HG03571 (cell line): ENCODE measurements at regions not wholly inside any gene's neighbourhood (a gene's known extent, or its start where the extent isn't known, plus 50 kb on each side); places are given as distances from the start of the nearest gene placed in this dataset.
"Not testable (repeated sequence)": the region's sequence is repeated elsewhere in the genome, so short reads cannot be mapped to it uniquely, and the experiment has no call there.

Experiments
- ATAC-seq: cut with Tn5 transposase; IDR thresholded peaks from one replicate; pipeline ENCODE4 v1.9.1; 2021; ENCODE audit not compliant: unreplicated experiment

DNA sequence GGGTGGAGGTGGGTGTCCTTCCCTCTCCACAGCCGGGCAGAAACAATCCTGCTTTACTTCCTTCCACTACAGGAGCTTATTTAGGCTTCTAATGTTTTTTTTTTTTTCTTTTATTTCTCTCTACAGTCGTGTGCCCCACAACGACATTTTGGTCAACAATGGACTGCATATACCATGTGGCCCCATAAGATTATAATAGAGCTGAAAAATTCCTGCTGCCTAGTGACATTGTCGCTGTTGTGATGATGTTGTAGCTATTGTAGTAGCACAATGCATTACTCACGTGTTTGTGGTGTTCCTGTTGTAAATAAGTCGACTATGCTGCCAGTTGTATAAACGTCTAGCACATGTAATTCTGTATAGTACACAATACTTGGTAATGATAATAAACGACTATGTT lies 153.7 kb downstream of the IL20RB start:
- no peak for ATAC-seq

DNA sequence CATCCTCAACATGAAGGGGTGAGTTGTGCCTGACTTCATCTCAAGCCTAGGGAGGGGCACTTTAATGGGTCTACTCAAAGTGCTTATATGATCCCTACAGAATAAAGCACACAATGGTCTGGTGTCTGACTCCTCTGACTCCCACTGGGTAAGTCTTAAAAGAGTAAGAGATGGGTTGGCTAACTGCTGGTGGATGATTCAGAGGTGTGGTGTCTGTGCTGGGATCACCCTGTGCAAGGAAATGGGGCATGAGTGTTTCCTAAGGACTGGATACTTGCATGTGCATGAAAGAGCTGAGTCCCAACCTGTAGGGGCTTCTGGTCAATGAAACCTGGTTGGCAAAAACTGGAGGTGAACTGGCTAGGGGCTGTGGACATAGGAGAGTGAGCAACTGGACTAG lies 158.8 kb downstream of the IL20RB start:
- ATAC-seq: no peak

DNA sequence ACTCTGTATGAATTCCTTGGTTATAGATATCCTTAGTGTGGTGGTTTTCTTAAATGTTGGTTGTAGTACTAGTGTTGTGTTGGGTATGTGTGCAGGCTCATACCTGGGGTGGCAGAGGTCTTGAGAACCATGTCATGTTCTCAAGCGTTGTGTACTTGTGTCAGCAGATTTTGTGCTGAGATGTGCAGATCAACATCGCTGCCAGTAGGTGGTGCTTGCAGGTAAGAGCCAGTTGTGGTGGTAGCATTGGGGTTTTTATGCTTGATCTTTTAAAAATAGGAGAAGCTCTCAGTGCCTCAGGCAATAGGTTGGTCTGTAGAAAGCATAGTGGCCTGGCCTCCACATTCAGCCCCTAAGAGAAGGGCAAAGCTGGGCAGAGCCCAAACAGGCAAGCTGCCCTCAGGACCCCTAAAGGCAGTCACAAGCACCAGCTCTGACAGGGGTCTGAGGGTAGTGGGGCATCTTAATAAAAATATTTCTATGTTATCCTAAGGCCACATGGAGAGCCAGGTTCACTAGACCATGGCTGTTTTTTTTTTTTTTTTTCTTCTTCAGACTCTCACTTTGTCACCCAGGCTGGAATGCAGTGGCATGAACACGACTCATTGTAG lies 164.0 kb downstream of the IL20RB start:
- ATAC-seq: peak; percentile 61

DNA sequence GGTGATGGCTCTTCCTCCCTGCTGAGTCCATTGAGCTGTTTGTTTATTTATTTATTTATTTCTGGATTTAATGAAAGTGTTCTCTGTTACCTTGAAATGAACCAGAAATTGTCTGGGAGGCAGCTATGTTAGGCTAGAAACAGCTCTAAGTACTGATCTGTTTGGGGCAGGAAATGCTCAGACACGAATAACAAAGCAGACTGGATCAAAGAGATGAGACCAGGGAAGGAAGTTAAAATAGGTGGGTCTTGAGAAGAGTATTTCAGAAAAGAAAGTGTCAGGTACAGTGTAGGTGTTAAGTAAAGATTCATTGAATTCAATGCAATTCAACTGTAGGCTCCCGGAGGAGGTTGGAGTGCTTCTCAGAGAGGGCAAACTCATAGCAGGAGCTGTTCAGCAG lies 173.3 kb downstream of the IL20RB start:
- ATAC-seq: no peak

DNA sequence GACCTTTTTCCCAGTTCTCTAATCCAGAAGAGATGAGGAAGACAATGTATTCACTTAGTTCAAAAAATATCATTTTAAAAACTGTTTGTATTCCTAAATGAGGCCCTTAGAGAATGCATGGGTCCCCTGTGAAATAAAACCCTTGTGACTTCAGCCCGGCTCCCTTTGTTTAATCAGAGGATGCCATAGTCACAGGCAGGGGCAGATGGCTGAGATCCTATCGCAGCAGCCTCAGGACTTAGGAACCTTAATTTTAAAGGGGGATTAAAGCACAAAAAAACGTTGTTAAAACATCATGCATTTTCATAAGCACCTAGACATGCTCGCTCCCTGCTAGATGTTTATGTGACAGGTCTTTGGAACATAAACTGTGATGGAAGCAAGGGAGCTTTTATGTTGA lies 176.6 kb downstream of the IL20RB start:
- no peak for ATAC-seq

DNA sequence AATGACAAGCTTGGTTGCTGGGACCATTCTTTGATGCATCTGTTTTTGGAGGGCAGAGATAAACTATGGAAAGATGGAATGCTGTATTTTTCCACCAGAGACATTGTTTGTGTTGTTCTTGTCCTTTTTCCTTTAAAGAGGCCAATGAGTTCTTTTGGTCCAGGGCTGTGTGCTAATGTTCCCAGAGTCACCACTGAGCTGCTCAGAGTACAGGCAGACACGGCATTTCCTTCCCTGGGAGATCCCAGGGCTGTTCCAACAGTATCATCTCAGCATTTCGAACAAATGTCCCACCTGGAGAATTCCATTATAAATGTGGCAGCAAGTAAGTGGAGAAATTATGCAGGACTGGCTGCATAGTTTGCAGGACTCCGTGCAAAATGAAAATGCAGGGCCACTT lies 190.6 kb downstream of the IL20RB start:
- ATAC-seq: no peak

DNA sequence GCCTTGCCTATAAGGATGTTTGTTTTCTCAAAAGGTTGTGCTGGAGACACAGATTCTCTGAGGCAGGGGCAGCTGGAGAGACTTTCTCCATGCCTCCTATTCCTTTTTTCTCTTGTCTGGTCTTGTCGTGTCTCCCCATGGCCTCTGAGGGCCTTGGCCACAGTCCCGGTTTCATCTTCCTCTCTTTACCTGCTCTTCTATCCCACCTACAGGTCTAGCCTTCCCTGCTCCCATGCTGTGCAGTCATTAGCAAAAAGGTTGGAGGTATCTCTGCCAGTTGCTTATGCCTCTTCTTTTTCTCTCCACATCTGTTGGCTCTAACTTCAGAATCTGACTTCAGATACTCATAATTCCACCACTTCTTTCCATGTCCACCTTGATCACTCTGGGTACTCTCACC lies 191.1 kb downstream of the IL20RB start:
- no peak for ATAC-seq

DNA sequence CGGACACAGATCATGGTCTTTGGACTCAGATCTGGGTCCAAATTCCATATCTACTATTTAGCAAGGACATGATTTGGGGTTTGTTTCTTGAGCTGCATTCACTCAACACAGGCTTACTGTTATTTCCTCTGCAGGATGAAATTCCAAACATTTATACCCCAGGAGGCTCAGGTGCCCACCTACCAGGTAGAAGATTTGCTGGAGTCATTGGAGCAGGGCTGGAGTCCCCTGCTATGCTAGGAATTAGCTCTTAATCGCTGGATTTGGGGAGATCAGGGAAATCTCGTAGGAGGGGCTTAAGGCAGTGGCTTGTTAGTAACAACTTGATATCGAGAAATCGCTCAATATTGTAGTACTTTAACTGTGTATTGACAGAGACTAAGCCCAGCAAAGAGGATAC lies 193.0 kb downstream of the IL20RB start:
- no peak for ATAC-seq

DNA sequence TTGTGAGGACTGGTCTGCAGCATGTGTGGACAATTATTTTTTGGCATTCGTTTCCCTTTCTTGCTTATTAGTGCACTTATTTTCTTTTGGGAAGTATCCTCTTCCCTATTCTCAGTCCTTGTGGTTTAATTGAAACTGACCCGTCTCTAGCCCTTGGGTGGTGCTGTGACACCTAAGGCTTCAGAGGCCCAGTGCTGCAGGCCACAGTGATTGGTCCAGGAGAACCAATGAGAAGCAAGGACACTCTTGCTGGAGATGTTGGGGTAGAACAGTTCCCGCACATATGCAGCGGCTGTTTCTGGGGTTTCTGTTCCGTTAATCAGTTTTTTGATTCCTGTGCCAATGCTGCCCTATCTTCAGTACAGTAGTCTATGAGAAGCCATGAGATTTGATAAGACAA lies 195.3 kb downstream of the IL20RB start:
- not testable (repeated sequence) for ATAC-seq

DNA sequence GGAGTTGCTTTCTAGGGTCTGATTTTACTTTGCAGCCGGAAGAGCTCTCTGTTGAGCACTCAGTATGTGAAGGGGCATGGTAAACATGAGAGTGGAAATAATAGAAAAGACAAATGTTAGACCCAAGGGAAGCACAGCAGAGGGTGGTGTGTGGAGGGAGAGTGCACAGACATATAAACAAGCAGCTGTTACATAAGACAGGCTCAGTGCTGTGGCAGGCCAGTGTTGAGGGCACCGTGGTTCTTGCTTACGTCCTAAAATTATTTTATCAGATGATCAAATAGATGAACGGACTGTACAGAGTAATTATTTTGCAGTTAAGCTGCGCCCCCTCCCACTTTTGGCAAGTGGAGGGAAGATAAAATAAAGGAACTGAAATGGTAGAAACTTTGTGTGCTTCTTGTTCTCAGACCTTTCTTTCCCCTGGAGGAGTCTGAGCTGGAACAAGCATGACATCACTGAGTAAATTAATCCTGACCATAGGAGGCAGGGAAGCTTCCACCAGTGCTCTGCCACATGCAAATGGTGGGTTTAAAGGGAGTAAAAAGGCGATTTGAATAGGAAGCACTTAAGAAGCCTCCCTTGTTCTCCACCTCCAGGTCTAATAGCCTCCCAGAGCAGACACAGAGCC lies 205.6 kb downstream of the IL20RB start:
- no peak for ATAC-seq

DNA sequence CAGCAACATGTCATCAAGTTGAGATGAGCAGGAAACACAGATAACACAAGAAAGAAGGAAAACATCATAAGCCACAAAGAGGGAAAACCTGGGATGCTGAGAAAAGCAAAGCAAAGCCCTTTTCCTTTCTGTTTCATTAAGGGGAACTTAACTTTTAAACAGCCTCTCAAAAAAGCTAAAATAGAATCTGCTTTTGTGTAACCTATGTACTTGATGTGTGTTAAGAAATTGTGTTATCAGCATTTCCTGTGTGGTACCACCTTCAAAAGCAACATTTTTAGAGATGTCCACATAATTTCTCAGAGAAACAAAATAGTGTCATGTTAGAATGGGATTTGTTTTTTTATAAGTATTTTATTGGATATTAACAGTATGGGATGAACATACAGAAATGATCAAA lies 206.2 kb downstream of the IL20RB start:
- no peak for ATAC-seq

DNA sequence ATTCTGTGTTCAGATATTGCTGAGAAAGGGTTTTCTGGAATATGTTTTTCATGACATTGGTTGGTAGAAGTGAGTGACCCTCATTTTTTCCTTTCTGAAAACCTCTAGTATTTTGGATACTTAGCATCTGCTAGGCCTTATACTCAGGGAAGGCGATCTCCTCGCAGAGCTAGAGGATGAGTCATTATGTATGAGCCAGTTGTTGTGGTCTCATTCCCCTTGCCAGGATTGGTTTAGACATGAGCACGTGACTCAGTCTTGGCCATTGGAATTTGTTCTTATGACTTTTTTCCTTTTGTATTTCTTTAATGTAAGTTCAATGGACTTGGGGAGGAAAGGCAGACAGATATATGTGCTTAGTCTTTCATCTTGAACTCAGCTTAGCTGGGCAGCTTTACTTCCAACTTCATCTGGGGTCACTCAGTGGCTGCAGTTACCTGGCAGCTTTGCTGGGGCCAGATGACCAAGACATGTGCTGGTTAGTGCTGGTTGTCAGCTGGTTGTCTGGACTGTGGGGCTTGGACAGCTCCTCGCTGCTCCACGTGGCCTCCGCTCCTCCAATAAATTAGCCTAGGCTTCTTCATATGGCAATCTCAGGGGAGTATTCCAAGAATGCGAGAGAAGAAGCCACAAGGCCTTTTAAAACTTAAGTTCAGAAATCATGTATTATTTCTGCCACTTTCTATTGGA lies 207.5 kb downstream of the IL20RB start:
- no peak for ATAC-seq

DNA sequence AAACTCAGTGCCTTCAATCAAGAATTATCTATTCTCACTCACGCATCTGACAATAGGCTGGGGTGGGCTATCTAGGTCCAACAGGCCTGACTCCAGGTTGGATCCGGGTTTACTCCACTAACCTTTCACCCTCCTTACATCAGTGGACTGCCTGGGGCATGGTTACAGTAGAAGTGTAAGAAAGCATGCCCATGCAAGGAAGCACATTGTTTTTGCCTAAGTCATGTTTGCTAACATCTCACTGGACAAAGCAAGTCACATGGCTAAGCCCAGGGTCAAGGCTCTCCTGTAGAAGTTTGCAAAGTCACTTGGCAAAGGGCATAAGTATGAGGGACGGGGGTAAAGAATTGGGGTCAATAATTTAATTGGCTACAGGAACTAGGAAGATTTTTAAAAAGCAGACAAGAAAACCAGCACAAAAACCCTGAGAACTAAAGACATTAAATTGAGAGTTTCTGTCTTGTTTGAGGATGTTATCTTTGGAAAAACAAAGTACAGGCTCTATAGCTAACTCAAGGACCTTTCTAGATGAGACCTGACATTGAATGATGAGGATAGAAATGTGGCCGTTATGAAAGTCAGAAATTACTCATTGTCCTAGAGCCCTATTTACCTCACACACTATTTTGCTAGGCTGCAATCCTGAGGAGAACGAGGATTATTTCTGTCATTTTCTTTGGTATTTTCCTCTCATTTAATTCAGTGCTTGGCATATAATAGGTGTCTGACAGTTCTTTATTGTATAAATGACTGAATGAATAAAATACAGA lies 214.2 kb downstream of the IL20RB start:
- no peak for ATAC-seq

DNA sequence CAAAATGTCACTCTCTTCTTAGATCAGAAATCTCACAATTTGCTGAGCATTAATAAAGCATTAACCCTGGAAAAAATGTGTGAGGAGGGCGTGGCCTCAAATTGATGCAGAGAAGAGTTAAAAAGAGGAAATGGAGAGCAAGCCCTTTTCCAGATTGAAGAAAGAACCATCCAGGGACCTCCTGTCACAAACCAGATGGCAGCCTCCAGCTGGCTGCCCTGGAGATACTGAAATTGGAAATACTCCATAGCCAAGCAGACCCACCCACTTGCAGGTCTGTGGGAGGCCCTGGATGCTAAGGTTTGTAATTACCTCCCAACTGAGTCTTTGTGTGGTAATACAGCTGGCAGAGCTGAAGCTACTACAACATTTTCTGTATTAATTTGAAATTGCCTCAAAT lies 214.9 kb downstream of the IL20RB start:
- no peak for ATAC-seq

DNA sequence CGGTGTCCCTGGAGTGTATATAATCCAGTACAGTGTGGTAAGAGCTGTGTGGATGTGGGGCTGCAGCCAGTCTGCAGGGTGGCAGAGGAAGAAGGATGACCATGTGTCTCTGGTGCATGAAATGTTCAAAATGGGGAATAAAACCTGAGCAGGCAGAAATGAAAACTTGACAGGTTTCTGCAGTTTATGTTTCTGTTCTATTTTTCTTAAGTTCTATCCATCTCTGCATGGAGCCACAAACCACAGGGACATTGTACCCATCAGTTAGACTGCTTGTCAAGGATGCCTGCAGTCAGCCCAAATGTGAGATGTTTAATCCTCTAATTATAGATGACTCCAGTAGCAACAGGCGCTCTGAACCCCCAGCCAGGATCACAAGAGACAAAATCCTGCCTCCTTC lies 216.7 kb downstream of the IL20RB start:
- no peak for ATAC-seq

DNA sequence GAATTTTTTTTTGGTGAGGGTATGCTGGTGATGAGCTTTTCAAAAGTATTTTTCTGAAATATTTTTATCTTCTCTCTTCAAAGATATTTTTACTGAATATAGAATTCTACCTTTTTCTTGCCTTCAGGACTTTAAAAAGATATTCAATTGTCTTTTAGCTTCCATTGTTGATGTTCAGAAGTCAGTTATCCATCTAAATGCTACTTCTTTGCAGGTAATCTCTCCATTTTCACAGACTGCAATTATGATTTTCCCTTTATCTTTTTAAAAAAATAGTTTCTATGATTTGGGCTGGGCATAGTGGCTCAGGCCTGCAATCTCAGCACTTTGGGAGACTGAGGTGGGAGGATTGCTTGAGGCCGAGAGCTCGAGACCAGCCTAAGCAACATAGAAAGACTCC lies 222.4 kb downstream of the IL20RB start:
- no peak for ATAC-seq

DNA sequence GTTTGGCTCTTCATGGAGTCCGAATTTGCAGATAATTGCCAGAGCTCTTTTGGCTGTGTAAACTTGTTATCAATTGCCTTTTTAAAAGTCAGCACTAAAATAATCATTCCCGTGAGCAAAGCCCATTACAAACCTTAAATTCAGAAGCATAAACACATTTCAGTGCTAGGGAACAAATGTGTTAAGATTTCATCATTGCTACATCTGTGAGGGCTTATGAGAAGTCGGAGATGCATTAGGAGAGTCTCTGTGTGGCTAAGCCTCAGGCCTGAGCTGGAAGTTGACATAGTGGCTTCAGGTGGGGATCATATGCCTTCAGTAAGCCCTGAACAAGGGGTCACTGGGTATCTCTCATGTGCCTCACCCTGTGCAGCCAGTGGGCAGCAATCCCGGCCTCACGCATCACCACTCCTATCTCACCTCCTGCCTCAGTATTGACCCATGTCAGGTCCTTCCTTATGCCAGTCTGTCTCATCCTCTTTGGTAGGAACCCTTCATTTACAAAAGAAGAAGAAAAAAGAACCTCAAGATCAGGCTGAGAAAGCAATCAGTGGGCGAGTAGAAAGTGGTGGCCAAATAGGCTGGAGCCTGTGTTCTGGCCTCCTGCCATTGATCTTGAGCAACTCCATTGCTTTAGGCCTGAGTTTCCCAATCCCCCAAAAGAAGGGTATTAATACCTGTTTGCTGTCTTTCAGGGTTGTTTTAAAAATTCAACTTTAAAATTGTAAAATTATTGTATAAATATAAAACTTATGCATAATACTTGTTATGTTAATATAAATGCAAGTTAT lies 233.5 kb downstream of the IL20RB start:
- no peak for ATAC-seq

DNA sequence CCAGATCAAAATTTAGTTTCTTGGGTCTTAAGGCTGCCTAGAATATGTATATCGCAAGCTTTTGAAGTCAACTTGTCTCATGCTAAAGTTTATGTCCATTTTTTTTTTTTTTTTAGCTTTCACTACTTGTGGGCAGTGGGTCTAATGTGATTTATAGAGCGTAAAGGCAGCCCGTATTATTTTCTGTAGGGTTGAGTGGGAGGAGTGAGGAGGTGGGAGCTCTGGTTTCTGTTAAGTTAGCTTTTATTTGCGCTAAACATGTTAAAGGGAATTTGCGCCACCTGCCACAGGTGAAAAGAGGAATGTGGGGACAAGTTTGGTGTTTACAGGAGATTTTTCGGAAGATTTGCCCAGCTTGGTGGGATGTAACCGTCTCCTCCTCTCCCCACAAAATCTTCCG lies 234.2 kb downstream of the IL20RB start:
- ATAC-seq: no peak

DNA sequence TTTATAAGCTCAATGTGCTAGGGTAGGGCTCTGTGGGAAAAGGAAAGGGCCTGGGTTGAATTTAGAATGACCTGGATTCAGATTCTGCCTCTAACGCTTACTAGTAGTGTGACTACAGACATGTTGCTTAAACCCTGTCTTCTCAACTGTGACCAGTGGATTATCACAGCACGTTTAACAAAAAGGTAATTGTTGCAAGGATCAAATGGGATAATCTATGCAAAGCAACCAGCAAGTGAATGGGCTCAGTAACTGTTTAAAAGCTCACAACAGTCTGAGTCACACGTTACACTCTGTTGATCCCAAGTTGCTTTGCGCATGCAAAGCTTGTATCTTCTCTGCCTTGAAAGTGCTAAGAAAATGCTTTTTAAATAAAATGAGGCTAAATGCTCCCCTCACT lies 236.5 kb downstream of the IL20RB start:
- no peak for ATAC-seq

DNA sequence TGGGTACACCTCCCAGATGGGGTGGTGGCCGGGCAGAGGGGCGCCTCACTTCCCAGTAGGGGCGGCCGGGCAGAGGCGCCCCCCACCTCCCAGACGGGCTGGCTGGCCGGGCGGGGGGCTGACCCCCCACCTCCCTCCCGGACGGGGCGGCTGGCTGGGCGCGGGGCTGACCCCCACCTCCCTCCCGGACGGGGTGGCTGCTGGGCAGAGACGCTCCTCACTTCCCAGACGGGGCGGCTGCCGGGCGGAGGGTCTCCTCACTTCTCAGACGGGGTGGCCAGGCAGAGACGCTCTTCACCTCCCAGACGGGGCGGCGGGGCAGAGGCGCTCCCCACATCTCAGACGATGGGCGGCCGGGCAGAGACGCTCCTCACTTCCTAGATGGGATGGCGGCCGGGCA lies 240.6 kb downstream of the IL20RB start:
- ATAC-seq: not testable (repeated sequence)

DNA sequence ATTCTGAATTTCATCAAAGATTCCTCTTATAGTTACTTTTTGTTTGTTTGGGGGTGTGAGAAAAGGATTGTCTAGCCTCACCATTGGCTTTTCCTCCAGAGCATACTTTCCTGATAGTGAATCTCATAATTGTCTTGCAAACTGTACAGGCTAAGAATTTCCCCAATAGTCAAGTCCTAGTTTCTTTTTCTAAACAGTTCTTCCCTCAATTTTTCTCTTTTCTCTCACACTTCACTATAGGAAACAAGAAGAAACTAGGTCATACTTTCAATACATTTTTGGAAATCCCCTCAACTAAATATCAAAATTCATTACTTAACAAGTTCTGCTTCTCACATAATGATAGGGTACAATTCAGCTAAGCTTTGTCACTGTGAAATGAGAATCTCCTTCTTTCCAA lies 241.9 kb downstream of the IL20RB start:
- ATAC-seq: no peak
